ENCODE measurements at regions not wholly inside any gene's neighbourhood (a gene's known extent, or its start where the extent isn't known, plus 50 kb on each side); places are given as distances from the start of the nearest gene placed in this dataset.
A peak's percentile ranks its signal among the peaks of the same experiment; 100 is the strongest.

- DNase-seq (no peak), ATAC-seq (peak in 3 of 8 donors; percentile 24 to 42 (median 39))
- Histone ChIP-seq H3K4me1 (peaks cover 0 to 25% (median 3%) of the 10 kb centered on the region in 9 donors), H3K36me3 (no peaks in the 10 kb centered on the region), H3K4me3 (no peak overlapping the region), H3K9me3 (peaks cover 0 to 4% (median 0%) of the 10 kb centered on the region in 11 donors), H3K27ac (peak overlapping the region in 1 of 10 donors; percentile 22), H3K27me3 (no peaks in the 10 kb centered on the region)
- TF ChIP-seq, protein P1, sequence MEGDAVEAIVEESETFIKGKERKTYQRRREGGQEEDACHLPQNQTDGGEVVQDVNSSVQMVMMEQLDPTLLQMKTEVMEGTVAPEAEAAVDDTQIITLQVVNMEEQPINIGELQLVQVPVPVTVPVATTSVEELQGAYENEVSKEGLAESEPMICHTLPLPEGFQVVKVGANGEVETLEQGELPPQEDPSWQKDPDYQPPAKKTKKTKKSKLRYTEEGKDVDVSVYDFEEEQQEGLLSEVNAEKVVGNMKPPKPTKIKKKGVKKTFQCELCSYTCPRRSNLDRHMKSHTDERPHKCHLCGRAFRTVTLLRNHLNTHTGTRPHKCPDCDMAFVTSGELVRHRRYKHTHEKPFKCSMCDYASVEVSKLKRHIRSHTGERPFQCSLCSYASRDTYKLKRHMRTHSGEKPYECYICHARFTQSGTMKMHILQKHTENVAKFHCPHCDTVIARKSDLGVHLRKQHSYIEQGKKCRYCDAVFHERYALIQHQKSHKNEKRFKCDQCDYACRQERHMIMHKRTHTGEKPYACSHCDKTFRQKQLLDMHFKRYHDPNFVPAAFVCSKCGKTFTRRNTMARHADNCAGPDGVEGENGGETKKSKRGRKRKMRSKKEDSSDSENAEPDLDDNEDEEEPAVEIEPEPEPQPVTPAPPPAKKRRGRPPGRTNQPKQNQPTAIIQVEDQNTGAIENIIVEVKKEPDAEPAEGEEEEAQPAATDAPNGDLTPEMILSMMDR (IDR thresholded peaks at IDR 0.05) = no peak
- intact Hi-C loops (cut with DNase I) = no loop called here
Measured at GRCh38 chr6:81575442-81575841, 177.0 kb downstream of the TENT5A start.

GRCh38 chr6:81572020-81572419, 180.5 kb downstream of the TENT5A start:
- peak in 3 of 8 donors; percentile 41 to 59 (median 49) for ATAC-seq

DNA sequence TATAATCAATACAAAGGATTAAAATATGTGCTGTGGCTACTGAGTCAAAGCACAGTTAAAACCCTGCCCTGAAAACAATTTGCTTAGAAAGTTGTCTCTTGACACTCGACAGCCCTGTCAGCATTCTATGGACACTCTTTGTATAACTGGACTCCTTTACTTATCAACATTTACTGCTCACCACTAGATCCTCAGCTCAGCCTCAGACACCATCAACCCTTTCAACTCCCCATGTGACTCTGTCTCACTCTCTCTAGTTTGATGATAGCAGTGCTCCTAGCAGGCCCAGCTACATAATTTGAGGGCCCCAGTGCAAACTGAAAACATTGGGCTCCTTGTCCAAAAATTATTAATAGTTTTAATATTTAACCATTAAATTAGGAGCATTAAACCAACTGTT, 181.8 kb downstream of the TENT5A start:
- Histone ChIP-seq H3K27me3 (no peaks in the 10 kb centered on the region), H3K4me3 (no peak overlapping the region), H3K36me3 (no peaks in the 10 kb centered on the region), H3K4me1 (peaks cover 0 to 19% (median 3%) of the 10 kb centered on the region in 9 donors), H3K9me3 (no peaks in the 10 kb centered on the region), H3K27ac (no peak overlapping the region)
- intact Hi-C loops (cut with DNase I) = no loop called here
- DNase-seq (no peak), ATAC-seq (peak in 4 of 8 donors; percentile 33 to 59 (median 54))
- TF ChIP-seq, protein P1 (IDR thresholded peaks at IDR 0.05) = no peak
- whole genome bisulfite sequencing, 2 donors = 38 to 65% methylated on average over 1 of the region's 1 CpG

More at GRCh38 chr6:81572020-81572419, 180.5 kb downstream of the TENT5A start:
- Histone ChIP-seq H3K36me3 (no peaks in the 10 kb centered on the region), H3K4me3 (no peak overlapping the region), H3K27ac (no peak overlapping the region), H3K27me3 (no peaks in the 10 kb centered on the region), H3K9me3 (peaks cover 0 to 3% (median 0%) of the 10 kb centered on the region in 11 donors), H3K4me1 (peaks cover 0 to 25% (median 3%) of the 10 kb centered on the region in 9 donors)
- 21 to 23% methylated on average over 2 of the region's 2 CpGs for WGBS, 2 donors
- TF ChIP-seq, protein P1 (IDR thresholded peaks at IDR 0.05) = no peak
- intact Hi-C loops (cut with DNase I) = no loop called here
- no peak for DNase-seq

DNA sequence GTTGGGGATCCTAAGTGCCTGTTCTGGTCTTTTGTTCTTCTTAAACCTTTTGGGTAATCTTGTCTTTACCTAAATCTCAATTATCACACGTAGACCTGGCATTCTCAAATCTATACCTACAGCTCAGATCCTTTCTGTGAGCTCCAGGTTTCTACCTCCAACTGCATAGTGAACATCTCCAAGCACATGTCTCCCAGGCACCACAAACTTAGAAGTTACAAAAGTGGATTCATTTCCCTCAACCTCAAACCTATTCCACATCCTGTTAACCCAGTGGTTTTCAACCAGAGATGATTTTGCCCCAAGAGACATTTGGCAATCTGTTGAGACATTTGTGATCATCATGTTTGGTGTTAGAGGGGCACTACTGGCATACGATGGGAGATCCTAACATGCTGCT, 183.5 kb downstream of the TENT5A start:
- no peaks in the 10 kb centered on the region for H3K36me3 ChIP-seq
- TF ChIP-seq, protein P1 (IDR thresholded peaks at IDR 0.05) = no peak
- H3K4me3 ChIP-seq = no peak overlapping the region
- ATAC-seq (no peak), DNase-seq (no peak)
- intact Hi-C loops (cut with DNase I) = no loop called here
- peaks cover 0 to 15% (median 0%) of the 10 kb centered on the region in 9 donors for H3K4me1 ChIP-seq
- no peak overlapping the region for H3K27ac ChIP-seq
- no peaks in the 10 kb centered on the region for H3K27me3 ChIP-seq
- 81 to 87% methylated on average over 2 of the region's 2 CpGs for WGBS, 2 donors
- no peaks in the 10 kb centered on the region for H3K9me3 ChIP-seq
